ENCODE measurements at regions not wholly inside any gene's neighbourhood (a gene's known extent, or its start where the extent isn't known, plus 50 kb on each side); places are given as distances from the start of the nearest gene placed in this dataset.

DNA sequence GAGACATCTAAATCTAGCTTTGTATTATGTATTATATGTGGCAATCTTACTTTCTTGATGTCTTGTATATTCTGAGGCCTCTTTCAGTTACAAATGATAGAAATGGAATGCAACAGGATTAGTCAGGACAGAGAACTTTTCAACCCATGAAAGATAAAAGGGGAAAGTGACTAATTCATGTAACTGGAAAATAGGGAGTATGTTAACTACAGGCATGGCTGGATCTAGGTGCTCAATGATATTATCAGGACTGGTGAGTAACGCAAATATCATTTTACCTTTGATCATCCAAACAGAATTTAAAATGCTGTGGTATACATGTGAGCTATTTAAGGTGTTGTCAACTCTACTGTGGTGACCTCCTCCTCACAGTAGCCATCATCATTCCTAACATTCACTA lies 215.7 kb upstream of the GLRA1 start:
- DNase-seq (ENCODE audit: insufficient read length) (no peak), FAIRE-seq (no peak)
- TF ChIP-seq TAF1 (IDR thresholded peaks at IDR 0.05; ENCODE audit: borderline replicate concordance, low read depth, low read length) (no peak), POLR2AphosphoS5 (IDR thresholded peaks at IDR 0.05; ENCODE audit: low read depth, low read length) (no peak), POLR2A (IDR thresholded peaks at IDR 0.05; ENCODE audit: low read depth, low read length) (no peak)

DNA sequence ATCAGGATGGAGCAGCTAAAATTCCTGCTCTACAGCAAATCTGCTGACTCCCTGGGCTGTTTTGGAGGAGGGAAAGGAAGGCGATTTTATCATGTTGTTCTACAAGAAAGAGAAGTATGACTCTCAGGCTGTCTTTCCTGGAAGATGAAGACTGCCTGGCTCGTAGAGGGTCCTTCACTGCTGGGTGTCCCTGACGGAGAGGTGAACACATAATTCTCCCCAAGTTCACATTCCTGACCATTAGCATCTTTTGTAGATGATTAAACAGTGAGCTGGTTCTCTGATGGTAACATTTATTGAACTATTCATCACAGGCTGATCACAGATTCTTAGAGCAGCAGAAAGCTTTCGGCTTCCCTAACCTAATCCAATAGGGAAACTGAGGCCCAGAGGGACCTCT lies 212.4 kb upstream of the GLRA1 start:
- TF ChIP-seq POLR2A (IDR thresholded peaks at IDR 0.05; ENCODE audit: low read depth, low read length) (no peak), POLR2AphosphoS5 (IDR thresholded peaks at IDR 0.05; ENCODE audit: low read depth, low read length) (no peak), TAF1 (IDR thresholded peaks at IDR 0.05; ENCODE audit: borderline replicate concordance, low read depth, low read length) (no peak)
- DNase-seq (ENCODE audit: insufficient read length) = no peak
- FAIRE-seq = no peak

DNA sequence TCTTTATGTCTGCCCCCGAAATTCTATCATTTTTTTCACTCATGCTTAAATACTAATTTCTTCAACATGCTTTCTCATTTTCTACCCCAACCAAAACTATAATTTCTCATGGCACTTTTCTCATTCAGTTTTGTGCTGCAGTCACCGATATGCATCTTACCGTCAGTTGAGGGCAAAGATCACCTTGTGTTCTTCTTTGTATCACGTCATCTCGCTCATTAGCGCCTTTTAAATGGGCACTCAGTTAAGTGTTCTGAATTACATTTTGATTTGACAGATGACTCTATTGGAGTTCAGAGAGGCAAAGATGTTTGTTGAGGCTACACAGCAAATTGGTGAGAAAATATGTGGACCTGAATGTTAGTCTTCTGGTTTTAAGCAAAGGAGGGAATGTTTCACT lies 211.7 kb upstream of the GLRA1 start:
- FAIRE-seq (no peak), DNase-seq (ENCODE audit: insufficient read length) (no peak)
- TF ChIP-seq POLR2A (IDR thresholded peaks at IDR 0.05; ENCODE audit: low read depth, low read length) (no peak), TAF1 (IDR thresholded peaks at IDR 0.05; ENCODE audit: borderline replicate concordance, low read depth, low read length) (no peak), POLR2AphosphoS5 (IDR thresholded peaks at IDR 0.05; ENCODE audit: low read depth, low read length) (no peak)

DNA sequence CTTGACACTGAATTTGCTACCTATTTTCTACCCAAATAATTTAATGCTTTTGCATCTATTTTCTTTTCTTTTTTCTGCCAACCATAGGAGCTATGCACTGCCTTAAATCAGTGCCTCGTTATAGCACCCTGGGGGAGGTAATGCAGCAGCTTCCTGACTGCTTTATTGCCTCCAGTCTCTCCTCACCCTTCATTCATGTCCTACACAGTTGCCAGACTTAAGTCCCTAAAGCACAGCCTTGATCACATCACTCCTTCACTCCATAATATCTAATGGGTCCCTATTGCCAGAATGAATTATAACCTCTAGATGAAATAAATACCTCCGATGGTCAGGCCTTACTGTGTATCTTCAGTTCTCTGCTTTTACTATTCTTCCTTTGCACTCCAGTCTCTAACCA lies 211.2 kb upstream of the GLRA1 start:
- FAIRE-seq = no peak
- TF ChIP-seq POLR2A (IDR thresholded peaks at IDR 0.05; ENCODE audit: low read depth, low read length) (no peak), POLR2AphosphoS5 (IDR thresholded peaks at IDR 0.05; ENCODE audit: low read depth, low read length) (no peak), TAF1 (IDR thresholded peaks at IDR 0.05; ENCODE audit: borderline replicate concordance, low read depth, low read length) (no peak)
- no peak for DNase-seq (ENCODE audit: insufficient read length)

DNA sequence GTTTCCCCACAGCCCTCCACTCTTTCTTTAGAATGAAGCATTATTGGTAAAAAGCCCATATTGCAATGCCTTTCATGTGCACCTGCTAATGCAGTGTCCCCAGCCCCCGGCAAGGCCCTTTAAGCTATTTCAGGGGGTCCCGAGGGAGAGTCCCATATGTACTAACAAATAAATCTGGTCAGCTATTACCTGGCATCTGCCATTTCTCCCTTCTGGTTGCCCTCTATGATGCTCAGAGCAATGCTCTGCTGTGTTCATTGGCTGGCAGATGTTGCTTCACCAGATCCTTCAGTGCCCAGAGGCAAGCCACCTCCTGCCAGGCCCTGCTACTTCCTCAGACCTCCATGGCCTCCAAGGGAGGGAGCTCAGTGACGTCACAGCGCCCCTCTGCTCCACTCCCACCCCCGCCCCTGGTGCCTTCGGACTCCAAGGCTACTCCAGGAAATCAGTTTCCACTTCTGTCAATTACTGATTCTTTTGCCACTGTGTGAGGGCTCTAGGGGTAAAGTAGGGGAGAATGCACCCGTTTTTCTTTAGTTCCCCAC lies 201.1 kb upstream of the GLRA1 start:
- TF ChIP-seq POLR2A (IDR thresholded peaks at IDR 0.05; ENCODE audit: low read depth, low read length) (no peak), TAF1 (IDR thresholded peaks at IDR 0.05; ENCODE audit: borderline replicate concordance, low read depth, low read length) (no peak), POLR2AphosphoS5 (IDR thresholded peaks at IDR 0.05; ENCODE audit: low read depth, low read length) (no peak)
- no peak for FAIRE-seq
- no peak for DNase-seq (ENCODE audit: insufficient read length)

DNA sequence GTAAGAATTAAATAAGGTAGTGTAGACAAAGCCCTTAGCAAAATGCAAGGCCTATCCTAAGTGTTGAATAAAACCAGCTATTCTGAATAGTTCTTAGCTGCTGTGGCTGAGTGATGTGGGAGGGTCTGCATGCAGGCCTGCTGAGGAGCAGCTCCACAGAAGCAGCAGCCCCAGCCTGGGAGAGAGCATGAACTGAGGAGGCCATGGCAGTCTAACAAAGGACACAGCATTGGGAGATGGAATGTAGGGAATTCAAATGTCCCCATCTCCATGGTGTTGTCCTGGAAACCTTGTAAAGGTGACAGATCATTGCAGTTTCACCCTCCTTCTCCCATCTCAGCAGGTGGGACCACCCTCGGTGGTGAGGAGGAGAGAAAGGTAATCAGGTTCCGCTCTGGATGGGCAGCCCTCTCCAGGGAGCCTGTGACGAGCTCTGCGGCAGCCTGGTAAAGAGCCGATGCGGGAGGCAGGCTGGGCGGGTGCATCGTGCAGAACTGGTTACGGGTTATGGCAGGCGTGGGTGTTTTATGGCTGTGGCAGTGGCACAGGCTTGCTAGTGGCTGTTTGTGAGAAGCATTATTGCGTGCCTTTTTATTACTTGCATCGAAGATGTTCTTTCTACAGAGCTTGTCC lies 199.9 kb upstream of the GLRA1 start:
- no peak for TF ChIP-seq POLR2AphosphoS5 (IDR thresholded peaks at IDR 0.05; ENCODE audit: low read depth, low read length)
- no peak for TF ChIP-seq POLR2A (IDR thresholded peaks at IDR 0.05; ENCODE audit: low read depth, low read length)
- no peak for TF ChIP-seq TAF1 (IDR thresholded peaks at IDR 0.05; ENCODE audit: borderline replicate concordance, low read depth, low read length)
- DNase-seq (ENCODE audit: insufficient read length) (no peak), FAIRE-seq (no peak)

DNA sequence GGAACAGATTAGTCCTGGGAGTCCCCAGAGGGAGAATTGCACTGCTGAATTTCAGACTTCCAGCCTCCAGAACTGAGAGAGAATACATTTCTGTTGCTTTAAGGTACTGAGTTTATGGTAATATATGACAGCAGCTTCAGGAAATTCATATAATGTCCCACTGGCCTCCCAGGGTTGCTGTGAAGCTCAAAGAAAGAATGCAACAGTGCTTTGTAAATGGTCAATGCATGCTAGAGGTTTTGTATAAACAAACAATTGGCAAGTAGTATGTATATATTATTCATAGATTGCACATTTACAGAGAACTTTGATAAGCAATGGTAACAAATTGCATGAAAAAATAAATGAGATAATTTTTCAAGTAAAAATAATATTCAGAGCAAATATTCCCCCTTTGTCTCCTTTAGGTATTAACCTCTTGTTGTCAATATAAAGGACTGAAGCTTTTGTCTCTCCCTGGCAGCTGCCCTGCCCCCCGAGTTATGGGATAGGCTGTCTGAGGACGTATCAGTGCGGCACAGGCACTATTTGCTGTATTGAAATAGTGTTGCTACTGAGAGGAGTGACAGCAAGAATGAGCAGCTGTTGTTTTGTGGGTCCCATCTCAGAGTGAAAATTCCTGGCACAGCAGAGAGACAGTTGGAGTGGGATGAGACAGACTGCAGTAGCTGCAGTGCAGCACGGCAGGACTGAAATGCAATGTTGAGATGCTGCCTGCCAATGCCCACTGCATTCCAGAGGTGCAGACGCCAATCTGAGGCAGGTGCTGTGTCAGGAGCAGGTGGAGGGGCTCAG lies 194.2 kb upstream of the GLRA1 start:
- FAIRE-seq (no peak), DNase-seq (ENCODE audit: insufficient read length) (no peak)
- TF ChIP-seq POLR2AphosphoS5 (IDR thresholded peaks at IDR 0.05; ENCODE audit: low read depth, low read length) (no peak), TAF1 (IDR thresholded peaks at IDR 0.05; ENCODE audit: borderline replicate concordance, low read depth, low read length) (no peak), POLR2A (IDR thresholded peaks at IDR 0.05; ENCODE audit: low read depth, low read length) (no peak)

DNA sequence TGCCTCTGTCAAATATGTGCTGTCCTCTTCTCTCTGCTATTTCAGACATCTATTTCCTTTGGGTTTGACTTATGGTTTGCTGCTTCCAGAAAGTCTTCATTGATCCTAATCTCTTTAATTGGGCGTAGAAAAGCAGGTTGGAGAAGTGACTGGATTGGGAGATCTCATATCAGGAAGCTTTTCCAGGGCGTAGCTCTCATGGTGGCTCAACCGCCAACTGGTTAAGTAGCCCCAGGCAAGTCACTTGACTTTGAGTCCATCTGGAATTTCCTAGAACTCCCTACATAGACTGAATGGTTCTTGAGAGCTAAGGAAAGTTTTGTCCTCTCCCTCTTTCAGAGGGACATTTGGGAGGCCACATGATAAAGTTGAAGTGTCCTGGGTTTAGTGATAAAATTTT lies 192.3 kb upstream of the GLRA1 start:
- no peak for TF ChIP-seq TAF1 (IDR thresholded peaks at IDR 0.05; ENCODE audit: borderline replicate concordance, low read depth, low read length)
- no peak for TF ChIP-seq POLR2AphosphoS5 (IDR thresholded peaks at IDR 0.05; ENCODE audit: low read depth, low read length)
- no peak for TF ChIP-seq POLR2A (IDR thresholded peaks at IDR 0.05; ENCODE audit: low read depth, low read length)
- DNase-seq (ENCODE audit: insufficient read length) (no peak), FAIRE-seq (no peak)

DNA sequence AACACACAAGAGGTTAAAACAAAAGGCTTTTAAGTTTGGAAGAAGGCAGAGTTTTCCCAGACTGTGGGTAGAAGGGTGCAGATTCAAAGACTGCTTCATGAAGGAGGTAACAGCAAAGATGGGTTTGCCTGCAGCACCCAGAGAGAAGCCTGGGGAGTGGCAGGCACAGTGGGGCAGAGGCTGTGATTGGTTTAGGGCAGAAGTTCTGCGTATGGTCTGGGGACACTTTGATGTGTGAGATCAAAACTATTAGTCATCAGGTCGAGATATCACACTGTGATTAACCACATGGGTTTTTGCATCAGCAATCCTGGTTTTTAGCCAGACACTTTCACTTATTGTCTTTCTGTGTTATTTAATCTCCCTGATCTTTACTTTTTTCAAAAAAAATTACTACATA lies 188.8 kb upstream of the GLRA1 start:
- DNase-seq (ENCODE audit: insufficient read length) = no peak
- peak; percentile 56 for FAIRE-seq
- TF ChIP-seq POLR2A (IDR thresholded peaks at IDR 0.05; ENCODE audit: low read depth, low read length) = no peak
- no peak for TF ChIP-seq POLR2AphosphoS5 (IDR thresholded peaks at IDR 0.05; ENCODE audit: low read depth, low read length)
- TF ChIP-seq TAF1 (IDR thresholded peaks at IDR 0.05; ENCODE audit: borderline replicate concordance, low read depth, low read length) = no peak

DNA sequence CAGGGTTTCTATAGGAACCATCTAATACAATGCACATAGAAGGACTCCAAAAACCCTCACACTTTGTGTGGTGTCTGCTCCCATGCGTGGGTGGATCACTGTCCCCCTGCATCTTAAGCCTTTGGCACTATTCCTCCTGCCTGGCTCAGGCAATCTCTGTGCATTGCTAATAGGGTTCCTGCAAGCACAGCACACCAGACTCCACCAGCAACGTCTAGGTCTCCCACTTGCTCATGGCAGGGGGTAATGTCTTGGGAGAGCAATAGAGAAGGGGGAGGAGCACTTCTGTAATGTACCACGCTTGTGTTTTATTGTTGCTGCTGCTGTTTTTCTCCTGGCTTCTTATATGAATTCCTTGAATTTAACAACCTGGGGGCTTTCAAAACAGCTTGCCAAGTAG lies 182.6 kb upstream of the GLRA1 start:
- no peak for DNase-seq (ENCODE audit: insufficient read length)
- FAIRE-seq = no peak
- TF ChIP-seq TAF1 (IDR thresholded peaks at IDR 0.05; ENCODE audit: borderline replicate concordance, low read depth, low read length) (no peak), POLR2AphosphoS5 (IDR thresholded peaks at IDR 0.05; ENCODE audit: low read depth, low read length) (no peak), POLR2A (IDR thresholded peaks at IDR 0.05; ENCODE audit: low read depth, low read length) (no peak)

DNA sequence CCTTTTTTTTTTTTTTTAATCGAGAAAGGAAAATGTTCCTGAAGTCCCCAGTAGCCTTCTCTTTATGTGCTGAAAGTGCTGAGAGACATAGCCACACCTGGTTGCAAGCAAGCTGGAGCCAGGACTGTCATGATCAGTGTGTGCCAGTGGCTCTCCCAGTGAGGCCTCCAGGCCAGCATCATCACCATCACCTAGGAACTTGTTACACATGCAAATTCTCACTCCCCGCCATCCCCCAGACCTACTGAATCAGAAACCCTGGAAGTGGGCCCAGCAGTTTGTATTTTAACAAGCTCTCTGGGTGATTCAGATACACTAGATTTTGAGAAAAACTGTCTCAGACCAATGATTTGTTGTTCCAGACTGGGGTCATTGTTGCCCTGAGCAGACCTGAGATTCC lies 181.9 kb upstream of the GLRA1 start:
- TF ChIP-seq POLR2AphosphoS5 (IDR thresholded peaks at IDR 0.05; ENCODE audit: low read depth, low read length) (no peak), POLR2A (IDR thresholded peaks at IDR 0.05; ENCODE audit: low read depth, low read length) (no peak), TAF1 (IDR thresholded peaks at IDR 0.05; ENCODE audit: borderline replicate concordance, low read depth, low read length) (no peak)
- FAIRE-seq = no peak
- DNase-seq (ENCODE audit: insufficient read length) = no peak

DNA sequence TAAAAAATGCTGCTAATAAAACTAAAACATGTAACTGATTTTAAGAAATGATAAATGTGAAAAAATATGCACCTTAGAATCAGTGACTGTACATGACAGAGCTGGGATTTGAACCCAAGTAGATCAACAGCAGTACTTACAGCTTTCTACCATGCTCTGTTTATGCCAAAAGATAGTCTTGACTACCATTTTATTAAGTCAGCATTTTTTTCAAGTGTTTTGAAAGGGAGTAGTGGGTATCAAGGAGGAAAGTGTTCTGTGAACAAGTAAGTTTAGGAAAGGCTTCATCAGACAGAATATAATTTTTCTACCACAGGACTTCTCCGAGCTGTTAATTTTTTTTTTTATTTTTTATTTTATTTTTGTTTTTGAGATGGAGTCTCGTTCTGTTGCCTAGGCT lies 180.4 kb upstream of the GLRA1 start:
- FAIRE-seq (no peak), DNase-seq (ENCODE audit: insufficient read length) (no peak)
- TF ChIP-seq TAF1 (IDR thresholded peaks at IDR 0.05; ENCODE audit: borderline replicate concordance, low read depth, low read length) (no peak), POLR2A (IDR thresholded peaks at IDR 0.05; ENCODE audit: low read depth, low read length) (no peak), POLR2AphosphoS5 (IDR thresholded peaks at IDR 0.05; ENCODE audit: low read depth, low read length) (no peak)
